ENCODE measurements at regions not wholly inside any gene's neighbourhood (a gene's known extent, or its start where the extent isn't known, plus 50 kb on each side); places are given as distances from the start of the nearest gene placed in this dataset.
A peak's percentile ranks its signal among the peaks of the same experiment; 100 is the strongest.

GRCh38 chr2:116716444-116716843, 1098.0 kb upstream of the DDX18 start:
- no peak overlapping the region for H3K4me3 ChIP-seq (ENCODE audit: low read length)
- H3K9me3 ChIP-seq (ENCODE audit: insufficient read depth, low read depth, low read length): no peaks in the 10 kb centered on the region
- H3K36me3 ChIP-seq (ENCODE audit: insufficient read depth, low read depth, low read length): no peaks in the 10 kb centered on the region
- no peaks in the 10 kb centered on the region for H3K27me3 ChIP-seq (ENCODE audit: insufficient read depth, low read length)
- no peak overlapping the region for H3K9ac ChIP-seq (ENCODE audit: low read depth, low read length)
- H3K27ac ChIP-seq (ENCODE audit: low read length): no peak overlapping the region
- no peaks in the 10 kb centered on the region; the same call in 1 of the 2 replicates for H3K4me1 ChIP-seq (ENCODE audit: insufficient read depth, low read length)

DNA sequence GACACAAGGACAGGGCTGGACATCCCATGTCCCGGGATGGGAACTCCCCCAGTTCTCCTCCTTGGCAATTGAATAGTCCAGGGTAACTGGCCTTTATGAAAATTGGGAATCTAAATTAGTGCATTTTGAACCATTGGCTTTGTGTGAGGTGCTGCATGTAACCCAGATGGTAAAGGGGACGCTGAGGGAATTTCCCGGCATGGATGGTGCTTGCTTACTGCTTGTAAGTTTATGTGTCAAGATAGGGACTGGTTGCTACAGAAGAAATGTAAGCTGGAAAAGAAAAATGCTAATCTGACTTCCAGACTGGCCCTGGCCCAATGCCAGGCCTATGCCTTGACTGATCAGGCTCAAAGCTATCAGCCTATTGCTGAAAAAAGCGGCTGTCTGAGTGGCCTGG, 1096.7 kb upstream of the DDX18 start:
- Histone ChIP-seq H3K4me3 (ENCODE audit: low read length) (no peak overlapping the region), H3K9me3 (ENCODE audit: insufficient read depth, low read depth, low read length) (0 out of 2 replicates have a peak, but pooled peaks cover 5% of the 10 kb centered on the region), H3K27me3 (ENCODE audit: insufficient read depth, low read length) (no peaks in the 10 kb centered on the region), H3K36me3 (ENCODE audit: insufficient read depth, low read depth, low read length) (no peaks in the 10 kb centered on the region), H3K4me1 (ENCODE audit: insufficient read depth, low read length) (no peaks in the 10 kb centered on the region; the same call in 1 of the 2 replicates), H3K27ac (ENCODE audit: low read length) (no peak overlapping the region), H3K9ac (ENCODE audit: low read depth, low read length) (no peak overlapping the region)

DNA sequence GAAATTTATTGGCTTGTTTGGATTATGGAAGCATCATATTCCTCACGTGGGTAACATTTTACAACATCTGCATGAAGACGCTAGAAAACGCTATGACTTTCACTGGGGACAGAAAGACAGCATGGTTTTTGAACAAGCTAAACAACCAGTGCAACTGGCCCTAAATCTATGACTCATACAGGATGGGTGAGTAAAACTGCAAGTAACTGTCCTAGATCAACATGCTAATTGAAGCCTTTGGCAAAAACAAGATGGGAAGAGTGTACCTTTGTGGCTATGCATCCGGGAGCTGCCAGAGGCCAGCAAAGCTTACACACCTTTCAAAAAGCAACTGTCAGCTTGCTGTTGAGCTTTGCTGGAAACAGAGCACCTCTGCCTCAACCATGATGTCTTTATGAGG, 1096.0 kb upstream of the DDX18 start:
- no peak overlapping the region for H3K9ac ChIP-seq (ENCODE audit: low read depth, low read length)
- H3K9me3 ChIP-seq (ENCODE audit: insufficient read depth, low read depth, low read length): 0 out of 2 replicates have a peak, but pooled peaks cover 5% of the 10 kb centered on the region
- no peak overlapping the region for H3K4me3 ChIP-seq (ENCODE audit: low read length)
- H3K27me3 ChIP-seq (ENCODE audit: insufficient read depth, low read length): no peaks in the 10 kb centered on the region
- H3K4me1 ChIP-seq (ENCODE audit: insufficient read depth, low read length): no peaks in the 10 kb centered on the region; the same call in 1 of the 2 replicates
- no peaks in the 10 kb centered on the region for H3K36me3 ChIP-seq (ENCODE audit: insufficient read depth, low read depth, low read length)
- H3K27ac ChIP-seq (ENCODE audit: low read length): no peak overlapping the region

GRCh38 chr2:116719836-116720235, 1094.7 kb upstream of the DDX18 start:
- Histone ChIP-seq H3K27ac (ENCODE audit: low read length) (no peak overlapping the region), H3K4me3 (ENCODE audit: low read length) (no peak overlapping the region), H3K4me1 (ENCODE audit: insufficient read depth, low read length) (no peaks in the 10 kb centered on the region; the same call in 1 of the 2 replicates), H3K9me3 (ENCODE audit: insufficient read depth, low read depth, low read length) (0 out of 2 replicates have a peak, but pooled peaks cover 5% of the 10 kb centered on the region), H3K36me3 (ENCODE audit: insufficient read depth, low read depth, low read length) (no peaks in the 10 kb centered on the region), H3K27me3 (ENCODE audit: insufficient read depth, low read length) (no peaks in the 10 kb centered on the region), H3K9ac (ENCODE audit: low read depth, low read length) (no peak overlapping the region)

- Histone ChIP-seq H3K4me3 (ENCODE audit: low read length) (no peak overlapping the region), H3K9me3 (ENCODE audit: insufficient read depth, low read depth, low read length) (0 out of 2 replicates have a peak, but pooled peaks cover 5% of the 10 kb centered on the region), H3K27me3 (ENCODE audit: insufficient read depth, low read length) (no peaks in the 10 kb centered on the region), H3K9ac (ENCODE audit: low read depth, low read length) (no peak overlapping the region), H3K4me1 (ENCODE audit: insufficient read depth, low read length) (no peaks in the 10 kb centered on the region), H3K27ac (ENCODE audit: low read length) (no peak overlapping the region), H3K36me3 (ENCODE audit: insufficient read depth, low read depth, low read length) (no peaks in the 10 kb centered on the region)
Observed at GRCh38 chr2:116724550-116724949, 1089.9 kb upstream of the DDX18 start.

GRCh38 chr2:116732322-116732721, 1082.2 kb upstream of the DDX18 start:
- Histone ChIP-seq H3K4me1 (ENCODE audit: insufficient read depth, low read length) (no peaks in the 10 kb centered on the region; the same call in 1 of the 2 replicates), H3K9me3 (ENCODE audit: insufficient read depth, low read depth, low read length) (no peaks in the 10 kb centered on the region), H3K27me3 (ENCODE audit: insufficient read depth, low read length) (no peaks in the 10 kb centered on the region), H3K27ac (ENCODE audit: low read length) (no peak overlapping the region), H3K4me3 (ENCODE audit: low read length) (no peak overlapping the region), H3K36me3 (ENCODE audit: insufficient read depth, low read depth, low read length) (no peaks in the 10 kb centered on the region), H3K9ac (ENCODE audit: low read depth, low read length) (no peak overlapping the region)

GRCh38 chr2:116733699-116734098, 1080.8 kb upstream of the DDX18 start:
- H3K36me3 ChIP-seq (ENCODE audit: insufficient read depth, low read depth, low read length): no peaks in the 10 kb centered on the region
- no peaks in the 10 kb centered on the region; the same call in 1 of the 2 replicates for H3K4me1 ChIP-seq (ENCODE audit: insufficient read depth, low read length)
- no peak overlapping the region for H3K27ac ChIP-seq (ENCODE audit: low read length)
- no peaks in the 10 kb centered on the region for H3K9me3 ChIP-seq (ENCODE audit: insufficient read depth, low read depth, low read length)
- H3K27me3 ChIP-seq (ENCODE audit: insufficient read depth, low read length): no peaks in the 10 kb centered on the region
- H3K9ac ChIP-seq (ENCODE audit: low read depth, low read length): no peak overlapping the region
- H3K4me3 ChIP-seq (ENCODE audit: low read length): no peak overlapping the region

DNA sequence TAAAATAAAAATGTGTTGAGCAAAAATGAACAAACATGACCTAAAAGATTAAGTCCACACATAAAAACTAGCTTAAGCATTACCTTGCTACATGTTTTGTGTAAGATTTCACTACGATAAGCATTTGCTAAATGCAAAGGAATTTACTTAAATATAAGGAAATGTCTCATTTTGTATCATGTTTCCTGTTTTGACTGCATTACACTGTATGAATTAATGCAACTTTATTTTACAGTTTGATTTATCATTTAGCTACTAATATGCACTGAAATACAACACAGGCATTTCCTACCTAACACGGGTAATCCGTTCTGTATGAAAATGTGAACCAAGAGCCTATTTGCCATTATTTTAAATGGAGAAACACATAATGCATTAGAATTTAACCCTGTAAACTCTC, 1076.5 kb upstream of the DDX18 start:
- no peaks in the 10 kb centered on the region for H3K4me1 ChIP-seq (ENCODE audit: insufficient read depth, low read length)
- H3K27ac ChIP-seq (ENCODE audit: low read length): no peak overlapping the region
- H3K9me3 ChIP-seq (ENCODE audit: insufficient read depth, low read depth, low read length): no peaks in the 10 kb centered on the region
- H3K4me3 ChIP-seq (ENCODE audit: low read length): no peak overlapping the region
- no peak overlapping the region for H3K9ac ChIP-seq (ENCODE audit: low read depth, low read length)
- no peaks in the 10 kb centered on the region for H3K36me3 ChIP-seq (ENCODE audit: insufficient read depth, low read depth, low read length)
- no peaks in the 10 kb centered on the region for H3K27me3 ChIP-seq (ENCODE audit: insufficient read depth, low read length)

DNA sequence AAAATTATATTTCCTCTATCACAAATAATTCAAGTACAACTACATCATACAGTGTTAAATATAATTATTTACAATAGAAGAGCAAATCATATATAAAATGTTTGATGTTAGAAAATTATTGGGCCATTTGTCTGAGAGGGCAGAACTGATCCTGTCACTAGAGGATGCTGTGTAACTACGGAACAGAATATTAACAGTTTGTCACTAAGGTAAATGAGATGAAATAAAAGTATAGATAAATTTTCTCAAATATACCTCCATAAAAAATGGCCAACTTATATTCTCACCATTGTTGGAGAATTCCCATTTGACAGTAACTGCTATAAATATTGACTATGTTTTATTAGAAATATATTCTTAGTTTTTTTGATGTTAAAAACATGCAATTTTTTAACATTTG, 1067.4 kb upstream of the DDX18 start:
- Histone ChIP-seq H3K36me3 (ENCODE audit: insufficient read depth, low read depth, low read length) (no peaks in the 10 kb centered on the region), H3K27me3 (ENCODE audit: insufficient read depth, low read length) (no peaks in the 10 kb centered on the region), H3K4me1 (ENCODE audit: insufficient read depth, low read length) (no peaks in the 10 kb centered on the region), H3K9ac (ENCODE audit: low read depth, low read length) (no peak overlapping the region), H3K9me3 (ENCODE audit: insufficient read depth, low read depth, low read length) (no peaks in the 10 kb centered on the region), H3K27ac (ENCODE audit: low read length) (no peak overlapping the region), H3K4me3 (ENCODE audit: low read length) (no peak overlapping the region)

DNA sequence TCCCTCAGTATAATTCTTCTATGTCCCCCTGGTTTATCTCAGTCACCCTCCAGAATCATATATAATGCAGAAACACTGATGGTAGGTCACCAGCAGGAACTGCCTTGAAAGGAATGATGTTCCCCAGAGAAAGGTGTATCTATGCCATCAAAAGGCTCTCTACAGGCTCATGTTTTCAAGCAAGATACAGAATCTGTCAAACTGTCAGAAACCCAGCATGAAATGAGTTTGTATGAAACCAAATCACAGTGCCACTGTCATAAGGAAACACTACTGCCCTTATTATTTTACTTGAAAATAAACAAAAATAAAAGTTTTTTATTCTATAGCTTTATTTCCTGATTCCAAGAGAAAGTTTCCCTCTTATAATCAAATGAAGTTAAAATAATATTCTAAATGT, 1064.5 kb upstream of the DDX18 start:
- Histone ChIP-seq H3K4me1 (ENCODE audit: insufficient read depth, low read length) (peaks cover 12% of the 10 kb centered on the region; the same call in 1 of the 2 replicates), H3K27ac (ENCODE audit: low read length) (no peak overlapping the region), H3K36me3 (ENCODE audit: insufficient read depth, low read depth, low read length) (no peaks in the 10 kb centered on the region), H3K9ac (ENCODE audit: low read depth, low read length) (no peak overlapping the region), H3K9me3 (ENCODE audit: insufficient read depth, low read depth, low read length) (no peaks in the 10 kb centered on the region), H3K27me3 (ENCODE audit: insufficient read depth, low read length) (no peaks in the 10 kb centered on the region), H3K4me3 (ENCODE audit: low read length) (no peak overlapping the region)

GRCh38 chr2:116754381-116755101, 1060.0 kb upstream of the DDX18 start:
- Histone ChIP-seq H3K36me3 (ENCODE audit: insufficient read depth, low read depth, low read length) (no peaks in the 10 kb centered on the region), H3K9me3 (ENCODE audit: insufficient read depth, low read depth, low read length) (no peaks in the 10 kb centered on the region), H3K4me3 (ENCODE audit: low read length) (peak overlapping the region; percentile 38; the same call in 1 of the 2 replicates), H3K9ac (ENCODE audit: low read depth, low read length) (peak overlapping the region; percentile 43; the same call in 1 of the 2 replicates), H3K4me1 (ENCODE audit: insufficient read depth, low read length) (peaks cover 23% of the 10 kb centered on the region; the same call in 1 of the 2 replicates), H3K27me3 (ENCODE audit: insufficient read depth, low read length) (no peaks in the 10 kb centered on the region), H3K27ac (ENCODE audit: low read length) (no peak overlapping the region)

DNA sequence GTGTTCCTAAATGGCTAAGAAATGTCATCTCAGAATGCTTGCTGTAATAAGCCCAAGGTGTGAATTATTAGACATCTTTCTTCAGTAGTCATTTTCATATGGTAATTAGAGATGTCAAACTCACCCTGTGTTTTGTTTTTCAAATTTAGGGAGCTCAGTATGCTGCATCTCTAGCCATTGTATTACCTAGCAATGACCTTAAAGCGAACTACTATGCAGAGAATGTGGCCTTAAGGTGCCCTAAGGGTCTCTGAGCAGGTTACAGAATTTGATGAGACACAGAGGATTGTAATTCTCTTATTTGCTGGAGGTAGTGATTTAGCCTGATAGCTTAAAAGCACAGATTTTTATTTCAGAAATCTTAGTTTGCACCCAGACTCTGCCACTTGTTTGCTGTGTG, 1052.6 kb upstream of the DDX18 start:
- no peak overlapping the region for H3K9ac ChIP-seq (ENCODE audit: low read depth, low read length)
- no peaks in the 10 kb centered on the region for H3K27me3 ChIP-seq (ENCODE audit: insufficient read depth, low read length)
- H3K4me3 ChIP-seq (ENCODE audit: low read length): no peak overlapping the region
- H3K27ac ChIP-seq (ENCODE audit: low read length): no peak overlapping the region
- H3K4me1 ChIP-seq (ENCODE audit: insufficient read depth, low read length): 0 out of 2 replicates have a peak, but pooled peaks cover 3% of the 10 kb centered on the region
- H3K36me3 ChIP-seq (ENCODE audit: insufficient read depth, low read depth, low read length): no peaks in the 10 kb centered on the region
- no peaks in the 10 kb centered on the region for H3K9me3 ChIP-seq (ENCODE audit: insufficient read depth, low read depth, low read length)

Measured in iPS-20b (cell line).